ENCODE measurements at regions not wholly inside any gene's neighbourhood (a gene's known extent, or its start where the extent isn't known, plus 50 kb on each side); places are given as distances from the start of the nearest gene placed in this dataset.

DNA sequence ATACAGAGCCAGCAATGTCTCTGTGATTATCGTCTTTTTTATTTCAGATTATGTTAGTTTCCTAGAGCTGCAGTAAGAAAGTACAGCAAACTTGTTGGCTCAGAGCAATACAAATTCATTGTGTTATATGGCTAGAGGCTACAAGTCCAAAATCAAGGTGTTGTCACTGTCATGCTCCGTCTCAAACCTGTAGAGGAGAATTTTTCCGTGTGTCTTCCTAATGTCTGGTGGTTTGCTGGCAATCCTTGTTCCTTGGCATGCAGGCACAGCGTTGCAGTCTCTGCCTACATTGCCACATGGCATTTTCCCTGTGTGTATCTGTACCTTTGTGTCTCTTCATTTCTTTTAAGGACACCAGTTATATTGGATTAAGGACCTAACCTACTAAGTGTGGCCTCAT lies 244.4 kb downstream of the LRRIQ3 start:
- intact Hi-C loops (cut with DNase I) = no loop called here

DNA sequence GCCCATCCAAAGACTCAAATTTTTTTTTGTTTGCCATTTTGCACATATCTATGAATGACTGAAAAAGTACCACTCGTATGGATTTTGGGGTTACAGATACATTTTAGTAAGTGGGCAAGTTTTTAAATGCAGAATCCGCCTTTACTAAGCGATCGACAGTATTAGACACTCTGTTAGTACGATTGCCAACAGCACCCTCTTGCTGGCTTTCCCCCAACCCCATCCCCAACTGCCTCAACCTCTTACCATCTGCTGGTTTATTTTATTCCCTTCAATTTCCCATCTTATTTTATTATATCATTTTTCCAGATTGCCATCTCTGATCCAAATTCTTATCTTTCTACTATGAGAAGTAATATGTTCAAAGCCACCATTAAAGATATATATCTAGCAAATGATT lies 244.8 kb downstream of the LRRIQ3 start:
- no peak overlapping the region for H3K27ac ChIP-seq
- no peak for TF ChIP-seq POLR2A (IDR thresholded peaks at IDR 0.05)
- TF ChIP-seq, protein P1, sequence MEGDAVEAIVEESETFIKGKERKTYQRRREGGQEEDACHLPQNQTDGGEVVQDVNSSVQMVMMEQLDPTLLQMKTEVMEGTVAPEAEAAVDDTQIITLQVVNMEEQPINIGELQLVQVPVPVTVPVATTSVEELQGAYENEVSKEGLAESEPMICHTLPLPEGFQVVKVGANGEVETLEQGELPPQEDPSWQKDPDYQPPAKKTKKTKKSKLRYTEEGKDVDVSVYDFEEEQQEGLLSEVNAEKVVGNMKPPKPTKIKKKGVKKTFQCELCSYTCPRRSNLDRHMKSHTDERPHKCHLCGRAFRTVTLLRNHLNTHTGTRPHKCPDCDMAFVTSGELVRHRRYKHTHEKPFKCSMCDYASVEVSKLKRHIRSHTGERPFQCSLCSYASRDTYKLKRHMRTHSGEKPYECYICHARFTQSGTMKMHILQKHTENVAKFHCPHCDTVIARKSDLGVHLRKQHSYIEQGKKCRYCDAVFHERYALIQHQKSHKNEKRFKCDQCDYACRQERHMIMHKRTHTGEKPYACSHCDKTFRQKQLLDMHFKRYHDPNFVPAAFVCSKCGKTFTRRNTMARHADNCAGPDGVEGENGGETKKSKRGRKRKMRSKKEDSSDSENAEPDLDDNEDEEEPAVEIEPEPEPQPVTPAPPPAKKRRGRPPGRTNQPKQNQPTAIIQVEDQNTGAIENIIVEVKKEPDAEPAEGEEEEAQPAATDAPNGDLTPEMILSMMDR (IDR thresholded peaks at IDR 0.05) = no peak
- H3K4me1 ChIP-seq = no peaks in the 10 kb centered on the region
- DNase-seq (no peak), ATAC-seq (no peak)
- 86 to 94% (median 92%) methylated on average over 5 of the region's 5 CpGs for WGBS, 4 donors
- H3K36me3 ChIP-seq = no peaks in the 10 kb centered on the region
- H3K4me3 ChIP-seq = no peak overlapping the region
- peaks cover 0 to 5% (median 0%) of the 10 kb centered on the region in 9 donors for H3K27me3 ChIP-seq
- H3K9me3 ChIP-seq = no peaks in the 10 kb centered on the region
- intact Hi-C loops (cut with DNase I) = no loop called here

More for the DNA sequence above, 244.4 kb downstream of the LRRIQ3 start:
- Histone ChIP-seq H3K4me3 (no peak overlapping the region), H3K9me3 (no peaks in the 10 kb centered on the region), H3K36me3 (no peaks in the 10 kb centered on the region), H3K27me3 (peaks cover 0 to 5% (median 0%) of the 10 kb centered on the region in 9 donors), H3K27ac (no peak overlapping the region), H3K4me1 (no peaks in the 10 kb centered on the region)
- TF ChIP-seq, protein P1 (IDR thresholded peaks at IDR 0.05) = no peak
- no peak for TF ChIP-seq POLR2A (IDR thresholded peaks at IDR 0.05)
- 86 to 95% (median 89%) methylated on average over 4 of the region's 4 CpGs for WGBS, 4 donors
- ATAC-seq (no peak), DNase-seq (no peak)

DNA sequence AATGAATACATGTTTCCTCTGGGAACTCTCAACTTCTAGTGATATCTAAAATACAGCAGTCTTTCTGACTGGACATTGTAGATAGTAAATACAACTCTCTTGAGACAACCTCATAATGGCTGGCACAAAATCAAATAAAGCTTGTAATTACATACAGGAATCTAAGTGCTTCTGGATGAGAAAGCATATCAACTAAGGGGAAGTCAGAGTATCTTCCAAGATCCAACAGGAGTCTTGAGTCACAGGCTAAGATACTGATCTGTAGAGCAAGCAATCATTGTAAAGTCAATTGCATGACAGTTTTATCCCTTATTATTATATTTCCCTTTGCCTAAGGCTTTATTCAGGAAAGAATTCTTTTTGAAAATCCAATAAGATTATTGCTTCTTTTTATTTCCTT lies 249.9 kb downstream of the LRRIQ3 start:
- no peaks in the 10 kb centered on the region for H3K27me3 ChIP-seq
- DNase-seq (no peak), ATAC-seq (no peak)
- H3K9me3 ChIP-seq = no peaks in the 10 kb centered on the region
- H3K4me1 ChIP-seq = no peaks in the 10 kb centered on the region
- intact Hi-C loops (cut with DNase I) = no loop called here
- H3K27ac ChIP-seq = no peak overlapping the region
- H3K36me3 ChIP-seq = no peaks in the 10 kb centered on the region
- H3K4me3 ChIP-seq = no peak overlapping the region
- TF ChIP-seq, protein P1 (IDR thresholded peaks at IDR 0.05) = no peak
- TF ChIP-seq POLR2A (IDR thresholded peaks at IDR 0.05) = no peak

DNA sequence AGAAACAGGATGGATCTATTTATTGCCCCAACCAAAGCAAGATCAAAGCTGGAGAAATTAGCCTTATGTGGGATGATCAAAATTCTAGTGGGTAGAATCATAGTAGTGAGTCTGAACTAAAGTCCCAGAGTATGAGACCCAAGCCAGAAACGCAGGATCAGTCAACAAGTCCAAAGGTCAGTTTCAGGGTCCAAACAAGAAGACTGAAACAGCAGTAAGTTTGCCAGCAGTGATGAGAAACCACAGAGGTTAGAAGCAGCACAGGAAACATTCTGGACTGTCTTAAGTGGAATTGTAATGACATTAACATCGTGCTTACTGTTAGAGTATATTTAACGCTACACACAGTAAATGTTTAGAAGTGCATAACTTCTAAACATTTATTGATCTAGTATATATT lies 251.0 kb downstream of the LRRIQ3 start:
- Histone ChIP-seq H3K4me3 (no peak overlapping the region), H3K27me3 (no peaks in the 10 kb centered on the region), H3K4me1 (no peaks in the 10 kb centered on the region), H3K36me3 (no peaks in the 10 kb centered on the region), H3K9me3 (no peaks in the 10 kb centered on the region), H3K27ac (no peak overlapping the region)
- intact Hi-C loops (cut with DNase I) = no loop called here
- WGBS, 4 donors = 72 to 85% (median 80%) methylated on average over 3 of the region's 3 CpGs
- no peak for ATAC-seq
- TF ChIP-seq POLR2A (IDR thresholded peaks at IDR 0.05) = no peak
- TF ChIP-seq, protein P1 (IDR thresholded peaks at IDR 0.05) = no peak
- no peak for DNase-seq

Measured in heart left ventricle (tissue), 16 donors.